DMS79 (cell line): ENCODE measurements at regions not wholly inside any gene's neighbourhood (a gene's known extent, or its start where the extent isn't known, plus 50 kb on each side); places are given as distances from the start of the nearest gene placed in this dataset.
"Not testable (repeated sequence)": the region's sequence is repeated elsewhere in the genome, so short reads cannot be mapped to it uniquely, and the experiment has no call there.

Experiments used
- DNase-seq: peaks from one replicate; lab custom pipeline; 2025; lab: John Stamatoyannopoulos, UW

GRCh38 chr11:129699711-129700304 is 115.8 kb upstream of the TMEM45B start:
- DNase-seq = no peak

- no peak for DNase-seq
These were observed 114.9 kb upstream of the TMEM45B start for GRCh38 chr11:129700701-129701100.

- no peak for DNase-seq
These were observed 113.9 kb upstream of the TMEM45B start for GRCh38 chr11:129701706-129702105.

GRCh38 chr11:129702410-129703398 is 112.9 kb upstream of the TMEM45B start:
- no peak for DNase-seq

DNA sequence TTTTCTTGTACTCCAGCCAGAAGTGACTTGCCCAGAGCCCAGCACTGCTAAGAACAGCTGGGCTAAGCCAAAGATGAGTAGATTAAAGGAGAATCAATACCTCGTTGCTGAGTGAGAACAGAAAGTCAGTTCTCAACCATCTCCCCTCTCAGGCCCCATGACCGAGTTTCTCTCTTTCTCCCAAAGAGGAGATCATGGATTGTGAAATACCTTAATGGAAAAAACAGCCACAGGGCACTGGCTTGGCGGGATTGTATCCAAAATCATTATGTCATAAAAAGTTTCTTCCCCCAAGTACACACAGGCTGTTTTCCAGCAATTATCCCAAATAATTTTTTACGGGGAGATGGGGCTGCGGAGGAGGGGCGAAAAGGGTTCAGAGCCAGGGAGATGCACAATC is 111.8 kb upstream of the TMEM45B start:
- DNase-seq = no peak

- DNase-seq = no peak
These were observed 110.8 kb upstream of the TMEM45B start for GRCh38 chr11:129704831-129705230.

DNA sequence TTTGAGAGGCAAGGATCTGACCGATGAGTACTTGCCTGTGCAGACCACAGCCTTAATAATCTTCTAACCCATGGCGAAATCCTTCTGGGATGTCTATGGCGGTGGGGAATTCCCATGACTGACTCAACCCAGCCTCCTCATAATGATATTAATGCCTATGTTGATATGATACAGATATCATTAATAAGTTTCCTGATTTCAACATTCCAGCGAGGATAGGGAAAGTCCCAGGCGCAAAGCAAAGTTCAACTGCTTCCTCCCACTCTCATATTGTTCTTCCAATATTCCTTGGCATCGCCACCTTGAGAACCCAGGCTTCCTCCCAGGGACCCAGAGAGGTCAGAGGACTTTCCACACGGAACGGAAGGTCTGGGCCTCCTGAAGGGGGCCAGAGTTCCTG is 110.3 kb upstream of the TMEM45B start:
- DNase-seq = no peak

DNA sequence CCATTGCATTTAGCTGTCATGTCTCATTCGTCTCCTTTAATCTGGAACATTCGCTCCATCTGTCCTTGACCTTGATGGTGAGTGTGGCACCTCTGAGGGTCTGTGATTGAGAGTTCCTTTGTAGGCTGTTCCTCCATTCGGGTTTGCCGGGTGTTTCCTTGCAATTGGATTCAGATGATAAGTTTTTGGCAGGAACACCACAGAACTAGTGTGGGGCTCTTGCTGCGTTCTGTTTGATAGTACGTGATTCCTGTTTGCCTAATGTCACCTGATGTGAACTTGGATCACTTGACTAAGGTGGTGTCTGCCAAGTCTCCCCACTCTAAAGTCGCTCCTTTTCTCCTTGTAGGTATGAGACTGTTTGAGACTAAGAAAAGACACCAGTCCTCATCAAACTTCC is 109.7 kb upstream of the TMEM45B start:
- peak; percentile 76 for DNase-seq

DNA sequence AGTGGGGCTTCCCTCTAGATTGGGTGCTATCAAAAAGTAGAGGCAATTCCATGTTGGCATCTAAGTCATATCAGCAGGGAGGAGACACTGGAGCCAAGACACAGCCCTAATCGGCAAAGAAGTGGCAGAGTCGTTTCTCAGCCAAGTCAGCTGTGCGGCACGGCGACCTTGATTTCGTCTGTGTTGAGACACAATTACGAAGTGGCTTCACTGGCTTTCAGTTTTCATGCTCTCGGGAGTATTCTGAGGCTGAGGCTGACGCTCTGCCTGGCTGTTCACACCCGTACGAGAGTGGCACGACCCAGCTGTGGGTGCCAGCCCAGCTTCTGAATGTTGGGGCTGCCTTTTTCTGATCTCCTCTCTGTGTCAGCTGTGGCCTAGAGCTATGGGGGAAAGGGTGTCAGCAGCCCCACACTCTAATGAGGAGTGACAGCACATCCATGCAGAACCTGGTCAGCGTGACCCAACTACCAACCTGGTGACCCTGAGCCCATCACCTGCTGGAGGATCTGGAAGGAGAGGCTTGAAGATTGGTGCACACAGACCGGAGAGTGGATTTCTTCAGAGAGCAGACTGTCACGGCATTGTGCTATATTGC is 105.7 kb upstream of the TMEM45B start:
- no peak for DNase-seq

DNA sequence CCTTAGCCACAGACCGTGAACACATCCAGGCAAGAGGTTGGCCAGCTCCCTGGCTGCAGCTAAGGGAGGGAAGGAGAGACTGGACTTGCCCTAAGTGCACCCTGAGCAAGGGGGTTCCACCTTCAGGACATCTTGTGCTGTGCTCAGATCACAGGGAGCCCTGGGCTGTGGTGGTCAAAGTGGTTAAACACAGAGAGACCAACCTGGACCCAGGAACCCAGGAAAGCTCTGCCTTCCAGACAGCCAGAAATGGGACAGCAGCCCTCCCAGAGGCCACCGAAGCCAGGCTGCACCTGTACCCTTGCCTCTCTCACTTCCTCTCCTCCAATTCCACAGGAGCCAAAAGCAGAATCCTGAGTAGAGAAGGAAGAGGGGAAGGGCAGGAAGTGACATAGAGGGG is 105.2 kb upstream of the TMEM45B start:
- DNase-seq = no peak

GRCh38 chr11:129711760-129712159 is 103.9 kb upstream of the TMEM45B start:
- DNase-seq = no peak

DNA sequence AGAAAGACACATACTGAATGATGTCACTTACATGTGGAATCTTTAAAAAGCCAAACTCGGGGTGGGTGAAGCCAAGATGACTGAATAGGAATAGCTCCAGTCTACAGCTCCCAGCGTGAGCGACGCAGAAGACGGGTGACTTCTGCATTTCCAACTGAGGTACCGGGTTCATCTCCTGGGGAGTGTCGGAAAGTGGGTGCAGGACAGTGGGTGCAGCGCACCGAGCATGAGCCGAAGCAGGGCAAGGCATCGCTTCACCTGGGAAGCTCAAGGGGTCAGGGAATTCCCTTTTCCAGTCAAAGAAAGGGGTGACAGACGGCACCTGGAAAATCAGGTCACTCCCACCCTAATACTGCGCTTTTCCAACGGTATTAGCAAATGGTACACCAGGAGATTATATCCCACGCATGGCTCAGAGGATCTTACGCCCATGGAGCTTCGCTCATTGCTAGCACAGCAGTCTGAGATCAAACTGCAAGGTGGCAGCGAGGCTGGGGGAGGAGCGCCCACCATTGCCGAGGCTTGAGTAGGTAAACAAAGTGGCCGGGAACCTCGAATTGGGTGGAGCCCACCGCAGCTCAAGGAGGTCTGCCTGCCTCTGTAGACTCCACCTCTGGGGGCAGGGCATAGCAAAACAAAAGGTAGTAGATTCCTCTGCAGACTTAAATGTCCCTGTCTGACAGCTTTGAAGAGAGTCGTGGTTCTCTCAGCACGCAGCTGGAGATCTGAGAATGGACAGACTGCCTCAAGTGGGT is 103.0 kb upstream of the TMEM45B start:
- not testable (repeated sequence) for DNase-seq

GRCh38 chr11:129719037-129719436 is 96.6 kb upstream of the TMEM45B start:
- DNase-seq = no peak

GRCh38 chr11:129720156-129720555 is 95.5 kb upstream of the TMEM45B start:
- DNase-seq = no peak

DNA sequence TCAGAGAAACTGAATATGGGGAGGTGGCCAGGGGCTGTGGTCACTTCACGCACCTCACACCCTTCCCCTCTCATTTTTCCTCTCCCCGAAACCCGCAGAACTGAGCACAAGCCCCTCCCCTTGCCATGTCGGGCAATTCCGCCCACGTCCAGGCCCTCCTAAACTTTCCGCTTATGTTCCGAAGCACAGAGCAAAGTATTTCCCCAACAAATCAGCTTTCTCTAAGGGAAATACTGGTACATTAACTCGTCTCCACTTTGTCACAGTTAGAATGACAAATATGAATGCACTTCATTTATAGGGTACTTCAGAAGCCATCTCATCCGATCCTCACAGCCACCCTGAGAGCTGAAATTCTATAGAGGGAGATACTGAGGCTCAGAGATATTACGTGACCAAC is 94.7 kb upstream of the TMEM45B start:
- DNase-seq = no peak

DNA sequence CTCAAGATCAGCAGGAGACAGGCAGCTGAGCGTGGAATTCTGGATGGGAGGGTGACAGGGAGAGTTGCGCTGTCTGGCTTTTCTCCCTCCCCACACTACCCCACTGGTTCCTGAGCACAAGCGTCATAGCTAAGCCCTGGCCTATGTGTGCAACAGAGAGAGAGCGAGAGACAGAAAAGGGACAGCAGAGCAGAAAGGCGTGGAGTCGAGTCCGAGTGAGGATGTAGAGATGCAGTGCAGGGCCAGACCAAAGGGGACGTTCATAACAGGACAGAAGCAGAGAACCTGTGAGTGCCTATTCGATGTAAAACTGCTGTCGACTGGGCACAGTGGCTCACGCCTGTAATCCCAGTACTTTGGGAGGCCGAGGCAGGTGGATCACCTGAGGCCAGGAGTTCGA is 94.0 kb upstream of the TMEM45B start:
- no peak for DNase-seq

DNA sequence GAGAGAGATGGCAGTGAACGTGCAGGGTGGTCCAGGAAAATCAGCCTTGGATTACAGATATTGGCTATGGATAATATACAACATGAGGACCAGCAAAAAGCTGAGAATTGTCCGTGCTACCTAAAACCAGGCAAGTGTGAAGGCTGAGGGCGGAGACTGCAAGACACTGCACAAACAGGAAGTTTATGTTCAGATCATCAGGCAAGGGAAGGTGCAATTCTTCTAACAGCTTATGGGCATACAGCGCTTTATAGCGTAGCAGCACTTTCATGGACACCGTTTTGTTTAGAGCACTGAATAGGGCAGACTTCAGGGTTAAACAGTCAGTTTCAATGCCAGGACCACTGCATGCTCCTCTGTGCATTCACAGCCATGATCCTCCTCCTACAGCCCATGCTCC is 93.1 kb upstream of the TMEM45B start:
- DNase-seq = no peak

GRCh38 chr11:129723146-129723760 is 92.4 kb upstream of the TMEM45B start:
- DNase-seq = no peak

DNA sequence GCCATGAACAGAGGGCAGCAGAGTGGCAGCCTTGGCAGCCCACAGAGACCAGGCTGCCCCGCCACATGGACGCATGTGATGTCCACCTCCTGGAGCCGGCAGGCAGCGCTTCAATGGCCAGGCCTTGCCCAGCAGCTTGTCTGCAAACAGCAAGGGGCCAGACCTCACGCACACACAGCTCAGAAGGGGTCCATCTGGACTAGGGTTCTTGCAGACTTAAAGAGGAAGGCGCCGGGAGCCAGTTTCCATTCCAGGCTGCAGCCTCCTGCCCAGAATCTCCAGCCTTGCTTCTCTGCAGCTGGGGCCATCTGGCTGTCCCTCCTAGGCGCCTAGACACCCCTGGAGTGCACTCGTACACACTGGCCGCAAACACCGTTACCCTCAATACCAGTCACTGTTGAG is 91.9 kb upstream of the TMEM45B start:
- DNase-seq = no peak

- DNase-seq = no peak
These were observed 90.8 kb upstream of the TMEM45B start for GRCh38 chr11:129724866-129725265.

- DNase-seq = no peak
These were observed 89.5 kb upstream of the TMEM45B start for GRCh38 chr11:129726179-129726578.

GRCh38 chr11:129728581-129728980 is 87.1 kb upstream of the TMEM45B start:
- peak; percentile 97 for DNase-seq
